Liver (tissue), 8 donors: ENCODE measurements at regions not wholly inside any gene's neighbourhood (a gene's known extent, or its start where the extent isn't known, plus 50 kb on each side); places are given as distances from the start of the nearest gene placed in this dataset.

Source experiments
- DNase-seq: peaks from one replicate; pipeline ENCODE4 v3.0.0-alpha.2; 2017; ENCODE audit warnings: low spot score
- H3K27ac ChIP-seq, 2 donors: one replicate each; pipeline ENCODE4 v1.7.0; 2013; ENCODE audit warnings: inconsistent platforms in 2 of 2, low read length in 2 of 2, control low read depth in 1 of 2, low read depth in 1 of 2, mild to moderate bottlenecking in 1 of 2
- H3K27me3 ChIP-seq, 4 donors: one replicate each; pipeline versions ENCODE4 v1.6.1 to v1.7.0; 2013; ENCODE audit warnings: low read length in 3 of 4, inconsistent platforms in 1 of 4, mild to moderate bottlenecking in 1 of 4, moderate library complexity in 1 of 4; ENCODE audit not compliant: control insufficient read depth in 4 of 4, insufficient read depth in 4 of 4
- H3K36me3 ChIP-seq, 4 donors: one replicate each; pipeline versions ENCODE4 v1.6.1 to v1.7.0; 2013; ENCODE audit warnings: low read length in 3 of 4, mild to moderate bottlenecking in 3 of 4, low read depth in 1 of 4, moderate library complexity in 1 of 4; ENCODE audit not compliant: control insufficient read depth in 4 of 4, insufficient read depth in 3 of 4
- H3K4me1 ChIP-seq, 4 donors: one replicate each; pipeline versions ENCODE4 v1.6.1 to v1.7.0; 2013; ENCODE audit warnings: low read length in 3 of 4, mild to moderate bottlenecking in 3 of 4, moderate library complexity in 1 of 4; ENCODE audit not compliant: control insufficient read depth in 4 of 4, insufficient read depth in 4 of 4
- H3K4me3 ChIP-seq, 3 donors: one replicate each; pipeline versions ENCODE4 v1.6.1 to v1.7.0; 2013; ENCODE audit warnings: low read length in 3 of 3, control low read depth in 1 of 3, low read depth in 1 of 3, mild to moderate bottlenecking in 1 of 3
- H3K9ac ChIP-seq, 2 donors: one replicate each; pipeline ENCODE4 v1.7.0; 2013; ENCODE audit warnings: low read length in 2 of 2, mild to moderate bottlenecking in 2 of 2, moderate library complexity in 2 of 2, control low read depth in 1 of 2, low read depth in 1 of 2
- H3K9me3 ChIP-seq, 4 donors: one replicate each; pipeline versions ENCODE4 v1.6.1 to v1.7.0; 2013; ENCODE audit warnings: low read length in 3 of 4; ENCODE audit not compliant: control insufficient read depth in 4 of 4
- EGR1 ChIP-seq, 2 donors: IDR thresholded peaks; 2 replicates each; pipeline ENCODE4 v1.6.1; 2016 to 2018; ENCODE audit warnings: antibody characterized with exemption in 2 of 2, low read depth in 2 of 2
- FOXA1 ChIP-seq: IDR thresholded peaks from 2 replicates; pipeline ENCODE4 v1.6.1; 2016; ENCODE audit warnings: antibody characterized with exemption
- FOXA2 ChIP-seq: IDR thresholded peaks from 2 replicates; pipeline ENCODE4 v1.6.1; 2016; ENCODE audit warnings: antibody characterized with exemption
- GABPA ChIP-seq, 2 donors: IDR thresholded peaks in 1 of 2; conservative IDR thresholded peaks in 1 of 2; 2 replicates each; pipeline ENCODE4 v1.6.1; 2016; ENCODE audit warnings: antibody characterized with exemption in 2 of 2, mild to moderate bottlenecking in 1 of 2, moderate library complexity in 1 of 2
- HNF4A ChIP-seq, 2 donors: conservative IDR thresholded peaks; 2 replicates each; pipeline ENCODE4 v1.6.1; 2016; ENCODE audit warnings: antibody characterized with exemption in 2 of 2, mild to moderate bottlenecking in 2 of 2
- HNF4G ChIP-seq: IDR thresholded peaks from 2 replicates; pipeline ENCODE4 v1.6.1; 2016; ENCODE audit warnings: antibody characterized with exemption
- JUND ChIP-seq, 2 donors: IDR thresholded peaks; 2 replicates each; pipeline ENCODE4 v1.6.1; 2016; ENCODE audit warnings: antibody characterized with exemption in 2 of 2
- NR2F2 ChIP-seq: IDR thresholded peaks from 2 replicates; pipeline ENCODE4 v1.6.1; 2016; ENCODE audit warnings: antibody characterized with exemption
- RAD21 ChIP-seq, 2 donors: IDR thresholded peaks; 2 replicates each; pipeline ENCODE4 v1.6.1; 2016; ENCODE audit warnings: antibody characterized with exemption in 2 of 2, mild to moderate bottlenecking in 2 of 2
- REST ChIP-seq: IDR thresholded peaks from 2 replicates; pipeline ENCODE4 v1.6.1; 2016; ENCODE audit warnings: antibody characterized with exemption, mild to moderate bottlenecking
- RXRA ChIP-seq, 2 donors: IDR thresholded peaks; 2 replicates each; pipeline ENCODE4 v1.6.1; 2017 to 2018; ENCODE audit warnings: antibody characterized with exemption in 2 of 2, mild to moderate bottlenecking in 1 of 2
- SP1 ChIP-seq: IDR thresholded peaks from 2 replicates; pipeline ENCODE4 v1.6.1; 2018; ENCODE audit warnings: antibody characterized with exemption, mild to moderate bottlenecking
- TAF1 ChIP-seq: conservative IDR thresholded peaks from 2 replicates; pipeline ENCODE4 v1.6.1; 2016; ENCODE audit warnings: antibody characterized with exemption, mild to moderate bottlenecking
- YY1 ChIP-seq: IDR thresholded peaks from 2 replicates; pipeline ENCODE4 v1.6.1; 2016; ENCODE audit warnings: antibody characterized with exemption, mild to moderate bottlenecking
- WGBS: extraction: QIAGEN DNeasy Blood & Tissue Kit; methylation state at CpG from one replicate; pipeline ENCODE4 v1.1.7; 2013; 5-methylcytosine and 5-hydroxymethylcytosine counted together
- TF ChIP-seq, protein P1 (sequence below): IDR thresholded peaks from 2 replicates; pipeline ENCODE4 v1.6.1; 2016; ENCODE audit warnings: antibody characterized with exemption
- TF ChIP-seq, protein P2 (sequence below): fragments of 150-350 bp; IDR thresholded peaks from 2 replicates; pipeline ENCODE4 v1.5.1; 2017; ENCODE audit warnings: improper control_type of control experiment, low read depth, low read length; ENCODE audit not compliant: missing input control
- TF ChIP-seq, protein P3 (sequence below): IDR thresholded peaks from 2 replicates; pipeline ENCODE4 v1.6.1; 2016; ENCODE audit warnings: antibody characterized with exemption
- TF ChIP-seq, protein P4 (sequence below): IDR thresholded peaks from 2 replicates; pipeline ENCODE4 v1.6.1; 2016; ENCODE audit warnings: antibody characterized with exemption
- donor health status: healthy.
- donor health status: healthy.
- donor health status: healthy.
- donor health status: healthy.
- donor health status: healthy.

DNA sequence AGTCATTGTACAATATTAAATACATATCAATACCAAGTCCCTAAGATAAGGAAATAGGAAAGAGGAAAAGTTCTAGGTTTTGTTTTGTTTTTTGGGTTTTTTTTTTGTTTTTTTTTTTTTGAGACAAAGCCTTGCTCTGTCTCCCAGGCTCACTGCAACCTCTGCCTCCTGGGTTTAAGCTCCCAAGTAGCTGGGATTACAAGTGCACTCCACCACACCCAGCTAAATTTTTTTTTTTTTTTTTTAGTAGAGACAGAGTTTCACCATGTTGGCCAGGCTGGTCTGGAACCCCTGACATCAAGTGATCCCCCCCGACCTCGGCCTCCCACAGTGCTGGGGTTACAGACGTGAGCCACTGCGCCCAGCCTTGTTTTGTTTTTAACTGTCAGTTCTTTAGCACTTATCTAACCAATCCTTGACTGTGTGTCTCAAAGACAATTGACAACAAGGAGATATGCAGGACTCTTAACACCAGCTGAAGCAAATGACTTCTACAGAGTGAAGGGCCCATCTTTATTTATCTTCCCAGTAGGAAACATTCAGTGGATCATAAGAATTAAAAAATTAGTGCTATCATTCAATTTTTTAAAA, 100.0 kb upstream of the RAP2B start:
- Histone ChIP-seq H3K36me3 (no peaks in the 10 kb centered on the region), H3K9ac (no peak overlapping the region), H3K27me3 (peaks cover 0 to under 1% (median 0%) of the 10 kb centered on the region in 4 donors), H3K27ac (no peak overlapping the region), H3K4me1 (no peaks in the 10 kb centered on the region), H3K9me3 (no peaks in the 10 kb centered on the region), H3K4me3 (no peak overlapping the region)
- DNase-seq = no peak
- WGBS = 80% methylated on average over 4 of the region's 4 CpGs
- TF ChIP-seq YY1 (no peak), TAF1 (no peak), HNF4G (no peak), GABPA (IDR thresholded peaks at IDR 0.05 in 1 of 2, conservative IDR thresholded peaks at IDR 0.05 in 1 of 2) (no peak), REST (no peak), RAD21 (IDR thresholded peaks at IDR 0.05) (no peak), NR2F2 (no peak), RXRA (IDR thresholded peaks at IDR 0.05) (no peak), FOXA2 (no peak), HNF4A (conservative IDR thresholded peaks at IDR 0.05) (no peak), JUND (IDR thresholded peaks at IDR 0.05) (no peak), EGR1 (IDR thresholded peaks at IDR 0.05; ENCODE audit: low read depth in 2 of 2) (no peak), SP1 (no peak), FOXA1 (no peak)
- TF ChIP-seq, protein P1, sequence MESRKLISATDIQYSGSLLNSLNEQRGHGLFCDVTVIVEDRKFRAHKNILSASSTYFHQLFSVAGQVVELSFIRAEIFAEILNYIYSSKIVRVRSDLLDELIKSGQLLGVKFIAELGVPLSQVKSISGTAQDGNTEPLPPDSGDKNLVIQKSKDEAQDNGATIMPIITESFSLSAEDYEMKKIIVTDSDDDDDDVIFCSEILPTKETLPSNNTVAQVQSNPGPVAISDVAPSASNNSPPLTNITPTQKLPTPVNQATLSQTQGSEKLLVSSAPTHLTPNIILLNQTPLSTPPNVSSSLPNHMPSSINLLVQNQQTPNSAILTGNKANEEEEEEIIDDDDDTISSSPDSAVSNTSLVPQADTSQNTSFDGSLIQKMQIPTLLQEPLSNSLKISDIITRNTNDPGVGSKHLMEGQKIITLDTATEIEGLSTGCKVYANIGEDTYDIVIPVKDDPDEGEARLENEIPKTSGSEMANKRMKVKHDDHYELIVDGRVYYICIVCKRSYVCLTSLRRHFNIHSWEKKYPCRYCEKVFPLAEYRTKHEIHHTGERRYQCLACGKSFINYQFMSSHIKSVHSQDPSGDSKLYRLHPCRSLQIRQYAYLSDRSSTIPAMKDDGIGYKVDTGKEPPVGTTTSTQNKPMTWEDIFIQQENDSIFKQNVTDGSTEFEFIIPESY = no peak
- TF ChIP-seq, protein P2, sequence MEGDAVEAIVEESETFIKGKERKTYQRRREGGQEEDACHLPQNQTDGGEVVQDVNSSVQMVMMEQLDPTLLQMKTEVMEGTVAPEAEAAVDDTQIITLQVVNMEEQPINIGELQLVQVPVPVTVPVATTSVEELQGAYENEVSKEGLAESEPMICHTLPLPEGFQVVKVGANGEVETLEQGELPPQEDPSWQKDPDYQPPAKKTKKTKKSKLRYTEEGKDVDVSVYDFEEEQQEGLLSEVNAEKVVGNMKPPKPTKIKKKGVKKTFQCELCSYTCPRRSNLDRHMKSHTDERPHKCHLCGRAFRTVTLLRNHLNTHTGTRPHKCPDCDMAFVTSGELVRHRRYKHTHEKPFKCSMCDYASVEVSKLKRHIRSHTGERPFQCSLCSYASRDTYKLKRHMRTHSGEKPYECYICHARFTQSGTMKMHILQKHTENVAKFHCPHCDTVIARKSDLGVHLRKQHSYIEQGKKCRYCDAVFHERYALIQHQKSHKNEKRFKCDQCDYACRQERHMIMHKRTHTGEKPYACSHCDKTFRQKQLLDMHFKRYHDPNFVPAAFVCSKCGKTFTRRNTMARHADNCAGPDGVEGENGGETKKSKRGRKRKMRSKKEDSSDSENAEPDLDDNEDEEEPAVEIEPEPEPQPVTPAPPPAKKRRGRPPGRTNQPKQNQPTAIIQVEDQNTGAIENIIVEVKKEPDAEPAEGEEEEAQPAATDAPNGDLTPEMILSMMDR = no peak
- TF ChIP-seq, protein P3, sequence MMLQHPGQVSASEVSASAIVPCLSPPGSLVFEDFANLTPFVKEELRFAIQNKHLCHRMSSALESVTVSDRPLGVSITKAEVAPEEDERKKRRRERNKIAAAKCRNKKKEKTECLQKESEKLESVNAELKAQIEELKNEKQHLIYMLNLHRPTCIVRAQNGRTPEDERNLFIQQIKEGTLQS = no peak
- TF ChIP-seq, protein P4, sequence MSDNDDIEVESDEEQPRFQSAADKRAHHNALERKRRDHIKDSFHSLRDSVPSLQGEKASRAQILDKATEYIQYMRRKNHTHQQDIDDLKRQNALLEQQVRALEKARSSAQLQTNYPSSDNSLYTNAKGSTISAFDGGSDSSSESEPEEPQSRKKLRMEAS = no peak
